Osteoblast (primary cell): ENCODE measurements at regions not wholly inside any gene's neighbourhood (a gene's known extent, or its start where the extent isn't known, plus 50 kb on each side); places are given as distances from the start of the nearest gene placed in this dataset.
A peak's percentile ranks its signal among the peaks of the same experiment; 100 is the strongest.

Source experiments
- DNase-seq: peaks from one replicate; pipeline ENCODE4 v3.0.0; 2011; ENCODE audit warnings: low spot score, mixed read lengths; ENCODE audit not compliant: insufficient read length; ENCODE audit errors: missing footprints
- H2AFZ ChIP-seq: 2 replicates; pipeline ENCODE4 v1.6.0; 2011; ENCODE audit warnings: mild to moderate bottlenecking, low read length
- H3K27ac ChIP-seq: 2 replicates; pipeline ENCODE4 v1.5.1; 2011; ENCODE audit warnings: mild to moderate bottlenecking, low read depth, low read length, moderate library complexity
- H3K27me3 ChIP-seq: 2 replicates; pipeline ENCODE4 v1.6.0; 2012; ENCODE audit warnings: mild to moderate bottlenecking, control low read depth, inconsistent platforms, low read length, moderate library complexity; ENCODE audit not compliant: insufficient read depth
- H3K36me3 ChIP-seq: 2 replicates; pipeline ENCODE4 v1.5.1; 2011; ENCODE audit warnings: mild to moderate bottlenecking, low read length, control low read depth, moderate library complexity; ENCODE audit not compliant: insufficient read depth
- H3K4me1 ChIP-seq: 2 replicates; pipeline ENCODE4 v1.5.1; 2011; ENCODE audit warnings: mild to moderate bottlenecking, low read length, control low read depth, moderate library complexity; ENCODE audit not compliant: insufficient read depth
- H3K4me2 ChIP-seq: 2 replicates; pipeline ENCODE4 v1.6.0; 2011; ENCODE audit warnings: mild to moderate bottlenecking, low read length; ENCODE audit not compliant: insufficient read depth
- H3K4me3 ChIP-seq: fragments of 200-600 bp; sonication (generic); 3 replicates; pipeline ENCODE4 v1.5.1; 2012; ENCODE audit warnings: mild to moderate bottlenecking, low read length, inconsistent platforms; ENCODE audit not compliant: insufficient read depth
- H3K79me2 ChIP-seq: 2 replicates; pipeline ENCODE4 v1.6.0; 2012; ENCODE audit warnings: mild to moderate bottlenecking, low read length, control low read depth, inconsistent platforms; ENCODE audit not compliant: insufficient read depth
- H3K9me3 ChIP-seq: 2 replicates; pipeline ENCODE4 v1.5.1; 2011; ENCODE audit warnings: low read depth, low read length, control low read depth
- H4K20me1 ChIP-seq: 2 replicates; pipeline ENCODE4 v1.6.0; 2012; ENCODE audit warnings: mild to moderate bottlenecking, low read length, control low read depth; ENCODE audit not compliant: insufficient read depth
- CTCF ChIP-seq: IDR thresholded peaks from 2 replicates; pipeline ENCODE4 v1.5.1; 2011; ENCODE audit warnings: mild to moderate bottlenecking, low read depth, low read length, moderate library complexity; ENCODE audit errors: extremely low read depth

GRCh38 chr3:176712191-176712590 lies 485.1 kb downstream of the TBL1XR1 start:
- H4K20me1 ChIP-seq = no peaks in the 10 kb centered on the region
- no peak for DNase-seq

GRCh38 chr3:176699288-176699687 lies 498.0 kb downstream of the TBL1XR1 start:
- H2AFZ ChIP-seq = no peak overlapping the region
- no peaks in the 10 kb centered on the region for H3K36me3 ChIP-seq
- H3K4me3 ChIP-seq = no peak overlapping the region
- no peak overlapping the region for H3K27ac ChIP-seq
- H3K9me3 ChIP-seq = no peaks in the 10 kb centered on the region
- peak overlapping the region; percentile 17 for H3K4me2 ChIP-seq
- H3K4me1 ChIP-seq = no peaks in the 10 kb centered on the region
- no peak for TF ChIP-seq CTCF
- H4K20me1 ChIP-seq = no peaks in the 10 kb centered on the region
- no peaks in the 10 kb centered on the region for H3K27me3 ChIP-seq
- no peaks in the 10 kb centered on the region for H3K79me2 ChIP-seq
- DNase-seq = no peak

More at GRCh38 chr3:176712191-176712590, 485.1 kb downstream of the TBL1XR1 start:
- Histone ChIP-seq H3K36me3 (no peaks in the 10 kb centered on the region), H2AFZ (no peak overlapping the region), H3K27me3 (no peaks in the 10 kb centered on the region), H3K4me2 (no peak overlapping the region), H3K4me3 (no peak overlapping the region), H3K79me2 (no peaks in the 10 kb centered on the region), H3K27ac (no peak overlapping the region), H3K4me1 (no peaks in the 10 kb centered on the region), H3K9me3 (no peaks in the 10 kb centered on the region)
- TF ChIP-seq CTCF = no peak

GRCh38 chr3:176697284-176697889 lies 499.9 kb downstream of the TBL1XR1 start:
- no peaks in the 10 kb centered on the region for H3K36me3 ChIP-seq

GRCh38 chr3:176696816-176697215 lies 500.5 kb downstream of the TBL1XR1 start:
- H2AFZ ChIP-seq = no peak overlapping the region
- no peak overlapping the region for H3K27ac ChIP-seq
- H3K36me3 ChIP-seq = no peaks in the 10 kb centered on the region
- no peaks in the 10 kb centered on the region for H3K9me3 ChIP-seq
- peaks cover 1% of the 10 kb centered on the region for H3K27me3 ChIP-seq
- H3K4me1 ChIP-seq = no peaks in the 10 kb centered on the region
- H3K4me2 ChIP-seq = no peak overlapping the region
- TF ChIP-seq CTCF = no peak
- H3K79me2 ChIP-seq = no peaks in the 10 kb centered on the region
- DNase-seq = no peak
- H4K20me1 ChIP-seq = no peaks in the 10 kb centered on the region
- H3K4me3 ChIP-seq = no peak overlapping the region

More at GRCh38 chr3:176697284-176697889, 499.9 kb downstream of the TBL1XR1 start:
- Histone ChIP-seq H3K4me1 (no peaks in the 10 kb centered on the region), H3K79me2 (no peaks in the 10 kb centered on the region), H3K27me3 (no peaks in the 10 kb centered on the region), H3K4me2 (no peak overlapping the region), H4K20me1 (no peaks in the 10 kb centered on the region), H3K4me3 (no peak overlapping the region), H2AFZ (no peak overlapping the region), H3K9me3 (no peaks in the 10 kb centered on the region), H3K27ac (no peak overlapping the region)
- no peak for DNase-seq
- no peak for TF ChIP-seq CTCF
